Midbrain (tissue), 1 donor: ENCODE measurements at regions not wholly inside any gene's neighbourhood (a gene's known extent, or its start where the extent isn't known, plus 50 kb on each side); places are given as distances from the start of the nearest gene placed in this dataset.
"Not testable (repeated sequence)": the region's sequence is repeated elsewhere in the genome, so short reads cannot be mapped to it uniquely, and the experiment has no call there.

Experiments used
- DNase-seq: peaks from one replicate; lab custom pipeline; 2025; lab: John Stamatoyannopoulos, UW

GRCh38 chr10:63783882-63784281, 262.7 kb downstream of the REEP3 start:
- DNase-seq = no peak

- DNase-seq = no peak
Measured at GRCh38 chr10:63788152-63788821, 267.1 kb downstream of the REEP3 start.

DNA sequence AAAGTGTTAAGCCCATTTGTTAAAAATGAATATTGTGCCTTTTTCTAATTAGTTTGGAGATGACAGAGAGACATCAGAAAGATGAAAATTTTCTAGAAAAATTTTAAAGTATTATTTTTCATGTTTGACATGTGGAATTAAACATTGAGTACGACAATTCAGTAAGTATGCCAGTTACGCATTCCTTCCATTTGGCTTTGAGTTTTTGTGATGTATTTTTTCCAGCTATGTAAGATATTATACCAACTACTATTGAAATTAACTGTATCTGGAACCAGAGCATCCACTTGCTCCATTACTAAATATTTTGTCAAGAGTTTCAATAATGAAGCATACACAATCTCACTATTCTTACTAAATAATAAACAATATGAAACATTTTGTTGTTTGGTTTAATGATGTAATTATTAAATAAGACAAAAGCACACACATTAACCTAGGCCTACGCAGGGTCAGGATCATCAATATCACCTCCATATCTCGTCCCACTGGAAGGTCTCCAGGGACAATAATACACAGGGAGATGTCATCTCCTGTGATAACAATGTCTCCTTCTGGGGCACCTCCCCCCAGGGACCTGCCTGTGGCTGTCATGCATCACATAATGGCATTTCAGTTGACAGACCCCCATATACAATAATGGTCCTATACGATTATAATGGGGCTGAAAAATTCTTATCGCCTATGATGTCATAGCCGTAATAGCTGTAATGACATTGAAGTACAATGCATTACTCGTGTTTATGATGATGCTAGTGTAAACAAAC, 274.1 kb downstream of the REEP3 start:
- DNase-seq = no peak

GRCh38 chr10:63798599-63799498, 277.6 kb downstream of the REEP3 start:
- DNase-seq = no peak

- DNase-seq = no peak
Measured at GRCh38 chr10:63799521-63800300, 278.5 kb downstream of the REEP3 start.

DNA sequence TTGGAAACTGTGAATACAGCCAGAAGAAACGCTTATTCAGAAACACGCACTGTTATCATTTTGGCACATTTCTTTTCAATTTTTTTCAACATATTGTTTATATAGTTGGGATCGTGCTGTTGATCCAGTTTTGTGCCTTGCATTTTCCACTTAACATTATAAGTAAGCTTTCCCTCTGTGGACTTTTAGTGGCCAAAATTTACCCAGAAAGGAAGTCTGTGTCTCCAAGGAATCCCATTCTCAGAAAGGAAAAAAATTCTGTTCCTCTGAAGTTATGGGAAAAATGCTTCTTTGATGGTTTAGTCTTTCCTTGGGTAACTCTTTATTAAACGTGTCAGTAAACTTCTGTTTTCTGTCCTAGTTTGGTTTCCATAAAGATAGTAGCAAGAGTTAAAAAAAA, 280.0 kb downstream of the REEP3 start:
- no peak for DNase-seq

GRCh38 chr10:63806330-63806729, 285.1 kb downstream of the REEP3 start:
- no peak for DNase-seq

GRCh38 chr10:63812501-63812900, 291.3 kb downstream of the REEP3 start:
- DNase-seq = no peak

DNA sequence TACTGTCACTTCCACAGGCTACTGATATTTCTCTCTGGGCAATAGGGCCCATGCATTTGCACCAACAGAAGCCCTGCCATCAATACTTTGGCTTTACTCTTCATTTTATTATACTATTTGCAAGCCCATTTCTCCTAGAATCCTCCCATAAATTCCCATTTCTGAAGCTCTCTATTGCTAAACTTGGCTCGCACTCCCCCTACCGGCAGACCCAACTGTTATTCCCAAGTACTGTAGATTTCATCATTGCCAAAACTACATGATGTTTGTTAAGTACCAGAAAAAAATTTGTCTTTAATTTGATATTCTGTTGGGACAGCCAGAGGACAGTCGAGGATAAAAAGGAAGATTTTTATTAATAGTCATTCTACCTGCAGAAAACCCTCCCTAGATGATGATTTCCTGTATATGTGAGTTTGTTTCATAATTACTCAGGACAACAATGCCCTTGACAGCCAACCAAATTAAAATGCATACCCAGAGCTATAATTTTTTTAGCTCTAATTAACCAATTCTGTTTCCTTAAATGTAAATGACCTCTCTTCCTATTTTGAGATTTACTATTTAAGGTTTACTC, 298.6 kb downstream of the REEP3 start:
- peak; percentile 7 for DNase-seq

- no peak for DNase-seq
Measured at GRCh38 chr10:63822496-63822895, 301.3 kb downstream of the REEP3 start.

- no peak for DNase-seq
Measured at GRCh38 chr10:63825111-63825510, 303.9 kb downstream of the REEP3 start.

GRCh38 chr10:63825766-63826165, 304.6 kb downstream of the REEP3 start:
- DNase-seq = no peak

- DNase-seq = not testable (repeated sequence)
Measured at GRCh38 chr10:63827018-63827417, 305.8 kb downstream of the REEP3 start.

- no peak for DNase-seq
Measured at GRCh38 chr10:63829020-63829419, 307.8 kb downstream of the REEP3 start.

GRCh38 chr10:63829573-63830149, 308.5 kb downstream of the REEP3 start:
- no peak for DNase-seq

DNA sequence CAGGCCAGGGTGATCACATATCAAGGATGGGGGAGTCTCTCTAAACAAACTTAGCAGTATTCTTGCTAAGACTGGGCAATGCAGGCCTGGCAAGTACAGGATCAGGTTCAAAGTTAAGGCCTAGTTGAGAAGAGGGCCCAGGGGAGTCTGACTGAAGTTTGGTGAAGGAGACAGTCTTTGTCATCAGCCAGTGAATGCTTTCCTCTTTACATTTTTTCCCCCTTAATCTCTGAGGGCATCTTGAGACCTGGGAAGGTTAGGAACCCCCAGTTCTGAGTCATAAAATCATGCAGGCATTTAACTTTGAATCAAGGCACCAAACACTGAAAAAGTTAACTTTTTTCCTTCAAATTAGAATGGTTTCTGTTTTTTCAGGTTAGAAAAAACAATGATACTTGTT, 311.5 kb downstream of the REEP3 start:
- no peak for DNase-seq

- no peak for DNase-seq
Measured at GRCh38 chr10:63833411-63834060, 312.3 kb downstream of the REEP3 start.

- DNase-seq = no peak
Measured at GRCh38 chr10:63836666-63837442, 315.7 kb downstream of the REEP3 start.

DNA sequence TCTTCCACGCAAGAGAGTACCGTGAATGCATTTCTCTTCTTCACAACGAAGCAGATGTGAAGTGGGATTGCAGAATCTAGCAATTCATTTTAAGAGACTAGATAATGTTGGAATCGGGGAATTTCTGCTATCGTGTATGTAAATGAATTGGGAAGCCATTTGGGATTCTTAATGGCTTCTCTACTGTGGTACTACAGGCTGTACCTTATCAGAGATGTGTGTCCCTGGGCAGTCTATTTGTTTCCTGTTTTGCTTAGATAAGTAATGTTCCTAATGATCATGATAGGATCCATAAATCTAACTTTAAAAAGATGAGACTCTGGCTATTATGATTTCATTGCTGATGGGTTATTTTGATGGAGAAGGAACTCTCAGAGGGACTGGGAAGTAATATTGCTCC, 320.6 kb downstream of the REEP3 start:
- DNase-seq = no peak

DNA sequence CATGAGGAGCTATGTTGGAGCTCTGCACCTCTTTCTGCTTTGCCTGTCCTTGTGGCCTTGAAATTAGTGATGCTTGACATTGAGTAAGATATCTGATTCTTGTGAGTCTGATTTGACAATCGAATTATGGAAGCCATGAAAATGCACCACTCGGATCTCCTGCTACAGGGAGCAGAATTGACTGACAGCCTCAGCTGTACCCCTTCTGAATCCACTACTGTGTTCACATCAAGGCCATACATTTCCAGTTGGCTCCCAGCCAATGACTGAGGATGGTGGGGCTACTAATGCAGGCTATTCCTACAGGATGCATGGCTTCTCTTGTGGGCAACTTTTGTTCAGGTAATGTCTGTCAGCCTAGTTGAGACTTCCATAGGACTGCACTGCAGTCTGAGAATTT, 321.9 kb downstream of the REEP3 start:
- DNase-seq = no peak
